Neural progenitor cell (in vitro differentiated cells): ENCODE measurements at regions not wholly inside any gene's neighbourhood (a gene's known extent, or its start where the extent isn't known, plus 50 kb on each side); places are given as distances from the start of the nearest gene placed in this dataset.

ENCODE experiments used
- DNase-seq: peaks from one replicate; pipeline ENCODE4 v3.0.0-alpha.2; 2016; ENCODE audit warnings: low spot score
- H2AFZ ChIP-seq: fragments of 200-600 bp; sonication (generic); replicated peaks from 2 replicates; pipeline ENCODE4 v1.6.1; 2016; ENCODE audit warnings: antibody characterized with exemption
- H3F3A ChIP-seq: fragments of 200-600 bp; sonication (generic); 2 replicates; pipeline ENCODE4 v1.6.1; 2016; ENCODE audit warnings: antibody characterized with exemption, low read depth
- H3K27ac ChIP-seq: fragments of 200-600 bp; sonication (generic); 2 replicates; pipeline ENCODE4 v1.5.1; 2016; ENCODE audit warnings: mild to moderate bottlenecking
- H3K27me3 ChIP-seq: fragments of 200-600 bp; sonication (generic); 2 replicates; pipeline ENCODE4 v1.6.1; 2016; ENCODE audit warnings: mild to moderate bottlenecking, moderate library complexity
- H3K36me3 ChIP-seq: fragments of 200-600 bp; sonication (generic); 2 replicates; pipeline ENCODE4 v1.5.1; 2016
- H3K4me1 ChIP-seq: fragments of 200-600 bp; sonication (generic); 2 replicates; pipeline ENCODE4 v1.6.1; 2016; ENCODE audit warnings: mixed run types
- H3K4me2 ChIP-seq: fragments of 200-600 bp; sonication (generic); 2 replicates; pipeline ENCODE4 v1.6.1; 2016
- H3K4me3 ChIP-seq: fragments of 200-600 bp; sonication (generic); 2 replicates; pipeline ENCODE4 v1.5.1; 2016
- H3K79me2 ChIP-seq: fragments of 200-600 bp; sonication (generic); 2 replicates; pipeline ENCODE4 v1.6.1; 2016; ENCODE audit warnings: low read depth
- H3K9ac ChIP-seq: fragments of 200-600 bp; sonication (generic); 2 replicates; pipeline ENCODE4 v1.6.1; 2016
- H3K9me3 ChIP-seq: fragments of 200-600 bp; sonication (generic); 2 replicates; pipeline ENCODE4 v1.5.1; 2016; ENCODE audit warnings: low read depth
- H4K20me1 ChIP-seq: fragments of 200-600 bp; sonication (generic); 2 replicates; pipeline ENCODE4 v1.6.1; 2016; ENCODE audit warnings: low read depth
- H3K27ac Mint-ChIP-seq: 3 replicates; pipeline ENCODE4 v1.8.0; 2021; ENCODE audit warnings: mixed read lengths
- H3K27me3 Mint-ChIP-seq: 2 replicates; pipeline ENCODE4 v1.8.0; 2022; ENCODE audit warnings: low read depth, mild to moderate bottlenecking, inconsistent platforms, moderate library complexity, mixed read lengths; ENCODE audit not compliant: insufficient read depth
- H3K36me3 Mint-ChIP-seq: 3 replicates; pipeline ENCODE4 v1.8.0; 2021; ENCODE audit warnings: mixed read lengths
- H3K4me1 Mint-ChIP-seq: 3 replicates; pipeline ENCODE4 v1.8.0; 2021; ENCODE audit warnings: mixed read lengths
- H3K4me3 Mint-ChIP-seq: 3 replicates; pipeline ENCODE4 v1.8.0; 2021; ENCODE audit warnings: mild to moderate bottlenecking, moderate library complexity, mixed read lengths
- H3K9me3 Mint-ChIP-seq: 3 replicates; pipeline ENCODE4 v1.8.0; 2020; ENCODE audit warnings: mixed read lengths
- EZH2 ChIP-seq: fragments of 200-600 bp; sonication (generic); IDR thresholded peaks from 2 replicates; pipeline ENCODE4 v1.6.1; 2017; ENCODE audit warnings: antibody characterized with exemption, mild to moderate bottlenecking, moderate library complexity
- EZH2phosphoT487 ChIP-seq: fragments of 200-600 bp; sonication (generic); IDR thresholded peaks from 2 replicates; pipeline ENCODE4 v1.6.1; 2017; ENCODE audit warnings: antibody characterized with exemption
- TF ChIP-seq, protein P1 (sequence below): fragments of 200-600 bp; sonication (generic); IDR thresholded peaks from 2 replicates; pipeline ENCODE4 v1.5.1; 2017; ENCODE audit warnings: antibody characterized with exemption, mild to moderate bottlenecking

DNA sequence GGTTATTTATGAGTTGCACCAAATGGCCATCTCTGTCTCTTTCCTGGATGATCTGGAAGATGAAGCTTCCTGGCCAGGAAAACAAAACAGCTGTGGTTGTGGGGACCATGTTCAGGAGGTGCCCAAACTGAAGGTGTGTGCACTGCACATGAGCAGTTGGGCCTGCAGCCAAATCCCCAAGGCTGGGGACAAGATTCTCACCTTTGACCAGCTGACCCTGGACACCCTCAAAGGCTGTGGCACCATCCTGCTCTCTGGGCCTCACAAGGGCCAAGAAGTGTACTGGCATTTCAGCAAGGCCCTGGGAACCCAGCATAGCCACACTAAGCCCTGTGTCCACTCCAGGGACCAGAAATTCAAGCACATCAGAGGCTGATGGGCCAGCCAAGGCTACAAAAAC, 84.2 kb downstream of the KCNRG start:
- no peak for DNase-seq
- Histone ChIP-seq H2AFZ (no peak overlapping the region), H3K4me2 (no peak overlapping the region), H4K20me1 (no peaks in the 10 kb centered on the region), H3F3A (no peaks in the 10 kb centered on the region), H3K9me3 (peaks cover 4% of the 10 kb centered on the region), H3K27me3 (no peaks in the 10 kb centered on the region), H3K36me3 (peaks cover 12% of the 10 kb centered on the region), H3K79me2 (peaks cover 7% of the 10 kb centered on the region), H3K27ac (no peak overlapping the region), H3K4me1 (no peaks in the 10 kb centered on the region), H3K4me3 (no peak overlapping the region), H3K9ac (no peak overlapping the region)
- H3K4me1 Mint-ChIP-seq = no peaks in the 10 kb centered on the region
- H3K27ac Mint-ChIP-seq = no peak overlapping the region
- peaks cover 24% of the 10 kb centered on the region for H3K9me3 Mint-ChIP-seq
- TF ChIP-seq EZH2 (no peak), EZH2phosphoT487 (no peak)
- TF ChIP-seq, protein P1, sequence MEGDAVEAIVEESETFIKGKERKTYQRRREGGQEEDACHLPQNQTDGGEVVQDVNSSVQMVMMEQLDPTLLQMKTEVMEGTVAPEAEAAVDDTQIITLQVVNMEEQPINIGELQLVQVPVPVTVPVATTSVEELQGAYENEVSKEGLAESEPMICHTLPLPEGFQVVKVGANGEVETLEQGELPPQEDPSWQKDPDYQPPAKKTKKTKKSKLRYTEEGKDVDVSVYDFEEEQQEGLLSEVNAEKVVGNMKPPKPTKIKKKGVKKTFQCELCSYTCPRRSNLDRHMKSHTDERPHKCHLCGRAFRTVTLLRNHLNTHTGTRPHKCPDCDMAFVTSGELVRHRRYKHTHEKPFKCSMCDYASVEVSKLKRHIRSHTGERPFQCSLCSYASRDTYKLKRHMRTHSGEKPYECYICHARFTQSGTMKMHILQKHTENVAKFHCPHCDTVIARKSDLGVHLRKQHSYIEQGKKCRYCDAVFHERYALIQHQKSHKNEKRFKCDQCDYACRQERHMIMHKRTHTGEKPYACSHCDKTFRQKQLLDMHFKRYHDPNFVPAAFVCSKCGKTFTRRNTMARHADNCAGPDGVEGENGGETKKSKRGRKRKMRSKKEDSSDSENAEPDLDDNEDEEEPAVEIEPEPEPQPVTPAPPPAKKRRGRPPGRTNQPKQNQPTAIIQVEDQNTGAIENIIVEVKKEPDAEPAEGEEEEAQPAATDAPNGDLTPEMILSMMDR = no peak
- peaks cover 17% of the 10 kb centered on the region for H3K36me3 Mint-ChIP-seq
- H3K27me3 Mint-ChIP-seq = no peaks in the 10 kb centered on the region
- no peak overlapping the region for H3K4me3 Mint-ChIP-seq

DNA sequence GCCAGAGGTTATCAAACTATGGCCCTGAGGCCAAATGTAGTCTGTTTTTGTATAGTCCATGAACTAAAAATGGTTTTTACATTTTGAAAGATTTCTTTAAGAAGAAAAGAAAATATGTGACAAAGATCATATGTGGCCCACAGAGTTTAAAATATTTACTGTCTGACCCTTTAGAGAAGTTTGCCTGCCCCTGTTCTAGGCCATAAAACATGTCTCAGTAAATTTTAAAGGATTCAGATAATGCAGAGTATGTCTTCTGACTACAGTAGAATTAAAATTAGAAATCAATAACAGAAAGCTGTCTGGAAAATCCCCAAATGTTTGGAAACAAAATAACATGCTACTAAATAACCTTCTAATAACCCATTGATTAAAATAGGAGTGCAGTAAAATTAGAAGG, 86.3 kb downstream of the KCNRG start:
- no peaks in the 10 kb centered on the region for H3K27me3 ChIP-seq
- peaks cover 4% of the 10 kb centered on the region for H3K9me3 ChIP-seq
- H3K27ac ChIP-seq = no peak overlapping the region
- no peak overlapping the region for H3K4me3 ChIP-seq
- H3F3A ChIP-seq = no peaks in the 10 kb centered on the region
- peaks cover 12% of the 10 kb centered on the region for H3K36me3 ChIP-seq
- H2AFZ ChIP-seq = no peak overlapping the region
- peaks cover 7% of the 10 kb centered on the region for H3K79me2 ChIP-seq
- TF ChIP-seq, protein P1 = no peak
- TF ChIP-seq EZH2phosphoT487 = no peak
- no peak for TF ChIP-seq EZH2
- no peak overlapping the region for H3K4me3 Mint-ChIP-seq
- H3K9me3 Mint-ChIP-seq = peaks cover 21% of the 10 kb centered on the region
- H3K4me1 ChIP-seq = no peaks in the 10 kb centered on the region
- no peaks in the 10 kb centered on the region for H3K4me1 Mint-ChIP-seq
- no peaks in the 10 kb centered on the region for H3K27me3 Mint-ChIP-seq
- H3K27ac Mint-ChIP-seq = no peak overlapping the region
- H4K20me1 ChIP-seq = no peaks in the 10 kb centered on the region
- H3K36me3 Mint-ChIP-seq = peaks cover 17% of the 10 kb centered on the region
- DNase-seq = no peak
- H3K9ac ChIP-seq = no peak overlapping the region
- no peak overlapping the region for H3K4me2 ChIP-seq

DNA sequence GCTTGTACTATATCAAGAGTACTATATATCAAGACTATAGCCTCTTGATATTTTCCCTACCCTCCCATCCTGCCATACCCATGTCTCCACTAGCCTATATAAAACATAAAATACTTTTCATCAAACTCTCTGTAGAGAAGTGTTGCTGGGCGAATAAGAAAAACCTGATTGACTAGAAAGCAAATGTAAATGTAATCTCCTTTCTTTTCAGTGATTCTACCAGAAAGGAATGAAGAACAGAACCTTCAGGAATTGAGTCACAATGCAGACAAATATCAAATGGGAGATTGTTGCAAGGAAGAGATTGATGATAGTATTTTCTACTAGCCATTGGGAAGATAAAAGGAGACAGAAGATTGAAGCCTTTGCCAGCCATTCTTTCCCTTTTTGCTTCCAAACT, 89.2 kb downstream of the KCNRG start:
- no peaks in the 10 kb centered on the region for H3K27me3 Mint-ChIP-seq
- no peak overlapping the region for H3K27ac Mint-ChIP-seq

More for the DNA sequence above, 89.2 kb downstream of the KCNRG start:
- no peak for TF ChIP-seq EZH2
- TF ChIP-seq EZH2phosphoT487 = no peak
- TF ChIP-seq, protein P1 = no peak
- Mint-ChIP-seq H3K9me3 (peaks cover 6% of the 10 kb centered on the region), H3K36me3 (peaks cover 6% of the 10 kb centered on the region), H3K4me3 (no peak overlapping the region), H3K4me1 (no peaks in the 10 kb centered on the region)
- H3K9me3 ChIP-seq = no peaks in the 10 kb centered on the region
- H3F3A ChIP-seq = no peaks in the 10 kb centered on the region
- no peak overlapping the region for H3K27ac ChIP-seq
- no peak overlapping the region for H2AFZ ChIP-seq
- H3K4me2 ChIP-seq = no peak overlapping the region
- H3K4me3 ChIP-seq = no peak overlapping the region
- no peak for DNase-seq
- no peaks in the 10 kb centered on the region for H4K20me1 ChIP-seq
- H3K79me2 ChIP-seq = no peaks in the 10 kb centered on the region
- no peaks in the 10 kb centered on the region for H3K36me3 ChIP-seq
- H3K27me3 ChIP-seq = no peaks in the 10 kb centered on the region
- H3K4me1 ChIP-seq = no peaks in the 10 kb centered on the region
- H3K9ac ChIP-seq = no peak overlapping the region
